Endodermal cell (in vitro differentiated cells): ENCODE measurements at regions not wholly inside any gene's neighbourhood (a gene's known extent, or its start where the extent isn't known, plus 50 kb on each side); places are given as distances from the start of the nearest gene placed in this dataset.

Experiments used
- DNase-seq: peaks from one replicate; pipeline ENCODE4 v3.0.0-alpha.2; 2017
- H3K27ac ChIP-seq: 2 replicates; pipeline ENCODE4 v1.5.1; 2013; ENCODE audit warnings: mild to moderate bottlenecking, low read depth, low read length, moderate library complexity
- H3K27me3 ChIP-seq: 2 replicates; pipeline ENCODE4 v1.6.1; 2013; ENCODE audit warnings: mild to moderate bottlenecking, low read length, moderate library complexity; ENCODE audit not compliant: insufficient read depth, control insufficient read depth, poor library complexity, severe bottlenecking
- H3K36me3 ChIP-seq: 2 replicates; pipeline ENCODE4 v1.7.0; 2013; ENCODE audit warnings: mild to moderate bottlenecking, low read length, moderate library complexity; ENCODE audit not compliant: control insufficient read depth, insufficient read depth
- H3K4me1 ChIP-seq: one replicate; pipeline ENCODE4 v1.7.0; 2013; ENCODE audit warnings: low read length; ENCODE audit not compliant: control insufficient read depth, insufficient read depth
- H3K4me3 ChIP-seq: 2 replicates; pipeline ENCODE4 v1.5.1; 2013; ENCODE audit warnings: mild to moderate bottlenecking, low read length, moderate library complexity
- H3K9ac ChIP-seq: 2 replicates; pipeline ENCODE4 v1.6.1; 2013; ENCODE audit warnings: mild to moderate bottlenecking, low read length, moderate library complexity; ENCODE audit not compliant: poor library complexity, severe bottlenecking; ENCODE audit errors: extremely low read depth
- H3K9me3 ChIP-seq: 2 replicates; pipeline ENCODE4 v1.6.1; 2013; ENCODE audit warnings: mild to moderate bottlenecking, low read length, moderate library complexity; ENCODE audit not compliant: control insufficient read depth
- H3K27ac Mint-ChIP-seq: 2 replicates; pipeline ENCODE4 v1.8.0; 2020; ENCODE audit warnings: mixed read lengths
- H3K27me3 Mint-ChIP-seq: 2 replicates; pipeline ENCODE4 v1.8.0; 2021; ENCODE audit warnings: mild to moderate bottlenecking, mixed read lengths; ENCODE audit not compliant: insufficient read depth
- H3K36me3 Mint-ChIP-seq: 2 replicates; pipeline ENCODE4 v1.8.0; 2020; ENCODE audit warnings: low read depth, mixed read lengths
- H3K4me1 Mint-ChIP-seq: 2 replicates; pipeline ENCODE4 v1.8.0; 2020; ENCODE audit warnings: mixed read lengths
- H3K4me3 Mint-ChIP-seq: 2 replicates; pipeline ENCODE4 v1.8.0; 2020; ENCODE audit warnings: mild to moderate bottlenecking, moderate library complexity, mixed read lengths
- H3K9me3 Mint-ChIP-seq: 2 replicates; pipeline ENCODE4 v1.8.0; 2020; ENCODE audit warnings: mild to moderate bottlenecking, mixed read lengths
- CTCF ChIP-seq: fragments of 200-600 bp; sonication (generic); conservative IDR thresholded peaks from 2 replicates; pipeline ENCODE4 v1.5.0; 2021; ENCODE audit warnings: antibody characterized with exemption, mild to moderate bottlenecking
- WGBS, 2 experiments: methylation state at CpG; one replicate each; pipeline versions ENCODE4 v1.1.5 to v1.1.7; 2013; ENCODE audit warnings: missing lambda C conversion rate in 2 of 2, mixed read lengths in 1 of 2; ENCODE audit not compliant: insufficient coverage in 1 of 2, insufficient read length in 1 of 2; 5-methylcytosine and 5-hydroxymethylcytosine counted together

GRCh38 chr6:115216835-115217234 lies 843.9 kb downstream of the FRK start:
- H3K4me1 ChIP-seq, result no peaks in the 10 kb centered on the region
- TF ChIP-seq CTCF, result no peak
- H3K4me3 Mint-ChIP-seq, result no peak overlapping the region
- no peaks in the 10 kb centered on the region for H3K36me3 ChIP-seq
- H3K36me3 Mint-ChIP-seq, result no peaks in the 10 kb centered on the region
- H3K9me3 ChIP-seq, result peaks cover 13% of the 10 kb centered on the region
- no peak overlapping the region for H3K4me3 ChIP-seq
- peaks cover 16% of the 10 kb centered on the region for H3K9me3 Mint-ChIP-seq
- peaks cover 59% of the 10 kb centered on the region for H3K27me3 Mint-ChIP-seq
- no peaks in the 10 kb centered on the region for H3K27me3 ChIP-seq
- no peaks in the 10 kb centered on the region for H3K4me1 Mint-ChIP-seq
- H3K27ac Mint-ChIP-seq, result no peak overlapping the region
- WGBS, 2 experiments, result 92 to 93% methylated on average over 2 to 5 of the region's 5 CpGs
- no peak overlapping the region for H3K27ac ChIP-seq
- no peak overlapping the region for H3K9ac ChIP-seq
- no peak for DNase-seq

GRCh38 chr6:115214283-115214682 lies 846.4 kb downstream of the FRK start:
- no peak for DNase-seq
- H3K9me3 Mint-ChIP-seq, result peaks cover 19% of the 10 kb centered on the region
- Histone ChIP-seq H3K9ac (no peak overlapping the region), H3K27me3 (no peaks in the 10 kb centered on the region), H3K27ac (no peak overlapping the region), H3K36me3 (no peaks in the 10 kb centered on the region), H3K4me3 (no peak overlapping the region), H3K4me1 (no peaks in the 10 kb centered on the region), H3K9me3 (peaks cover 19% of the 10 kb centered on the region)
- no peak for TF ChIP-seq CTCF
- no peak overlapping the region for H3K4me3 Mint-ChIP-seq
- H3K27me3 Mint-ChIP-seq, result peaks cover 37% of the 10 kb centered on the region
- 81% methylated on average over 1 of the region's 1 CpG; no CpG with 5 or more reads in 1 of the 2 experiments for WGBS, 2 experiments
- H3K36me3 Mint-ChIP-seq, result no peaks in the 10 kb centered on the region
- H3K4me1 Mint-ChIP-seq, result no peaks in the 10 kb centered on the region
- H3K27ac Mint-ChIP-seq, result no peak overlapping the region

- DNase-seq, result no peak
- no peak for TF ChIP-seq CTCF
- no peaks in the 10 kb centered on the region for H3K27me3 ChIP-seq
These were observed 857.3 kb downstream of the FRK start for GRCh38 chr6:115203381-115203780.

More at GRCh38 chr6:115203381-115203780, 857.3 kb downstream of the FRK start:
- peaks cover 2% of the 10 kb centered on the region for H3K27me3 Mint-ChIP-seq
- H3K36me3 Mint-ChIP-seq, result peaks cover 7% of the 10 kb centered on the region
- no peak overlapping the region for H3K27ac Mint-ChIP-seq
- Histone ChIP-seq H3K9me3 (peaks cover 21% of the 10 kb centered on the region), H3K9ac (no peak overlapping the region), H3K4me3 (no peak overlapping the region), H3K4me1 (no peaks in the 10 kb centered on the region), H3K36me3 (no peaks in the 10 kb centered on the region), H3K27ac (no peak overlapping the region)
- H3K4me1 Mint-ChIP-seq, result peaks cover 15% of the 10 kb centered on the region
- H3K9me3 Mint-ChIP-seq, result peaks cover 13% of the 10 kb centered on the region
- no peak overlapping the region for H3K4me3 Mint-ChIP-seq
- WGBS, 2 experiments, result 86 to 91% methylated on average over 1 to 4 of the region's 4 CpGs
